HCT116 (cell line): ENCODE measurements at regions not wholly inside any gene's neighbourhood (a gene's known extent, or its start where the extent isn't known, plus 50 kb on each side); places are given as distances from the start of the nearest gene placed in this dataset.

ENCODE experiments used
- EZH2phosphoT487 ChIP-seq: fragments of 200-600 bp; IDR thresholded peaks from 2 replicates; pipeline ENCODE4 v1.6.1; 2018; ENCODE audit warnings: antibody characterized with exemption, borderline replicate concordance
- POLR2A ChIP-seq: IDR thresholded peaks from 2 replicates; pipeline ENCODE4 v1.7.0; 2011; ENCODE audit warnings: borderline replicate concordance; ENCODE audit not compliant: insufficient read depth, insufficient read length; ENCODE audit errors: extremely low read depth
- SRF ChIP-seq: IDR thresholded peaks from 2 replicates; pipeline ENCODE4 v1.6.1; 2012; ENCODE audit warnings: low read depth
- YY1 ChIP-seq: IDR thresholded peaks from 2 replicates; pipeline ENCODE4 v1.6.1; 2011; ENCODE audit warnings: low read length, low read depth, moderate library complexity, mild to moderate bottlenecking; ENCODE audit not compliant: insufficient replicate concordance; ENCODE audit errors: extremely low read depth
- TF ChIP-seq, protein P1 (sequence below), 3 experiments: fragments of 200-600 bp in 1 of 3; sonication (generic) in 1 of 3; IDR thresholded peaks in 2 of 3; conservative IDR thresholded peaks in 1 of 3; 2 replicates each; pipeline ENCODE4 v1.5.1; 2012 to 2017; ENCODE audit warnings: low read depth in 2 of 3, low read length in 2 of 3, antibody characterized with exemption in 1 of 3, borderline replicate concordance in 1 of 3, control low read depth in 1 of 3, mild to moderate bottlenecking in 1 of 3, mixed read lengths in 1 of 3, mixed run types in 1 of 3, moderate library complexity in 1 of 3; ENCODE audit not compliant: insufficient read depth in 1 of 3

DNA sequence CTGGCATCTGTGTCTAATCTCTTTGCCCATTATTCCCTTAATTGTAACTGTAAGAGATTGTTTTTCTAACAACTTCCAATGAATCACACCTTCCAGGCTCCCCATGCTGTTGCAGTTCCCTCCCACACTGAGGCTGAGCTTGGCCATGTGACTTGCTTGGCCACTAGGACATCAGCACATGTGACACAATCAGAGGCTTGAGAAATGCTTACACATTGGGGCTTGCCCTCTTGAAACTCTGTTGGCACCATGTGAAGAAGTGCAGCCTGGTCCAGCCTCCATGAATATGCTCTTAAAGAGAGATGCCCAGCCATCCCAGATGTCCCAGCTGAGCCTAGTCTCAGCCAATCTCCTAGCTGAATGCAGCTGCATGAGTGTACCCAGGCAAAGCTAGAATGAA is 326.8 kb upstream of the SOX2 start:
- no peak for TF ChIP-seq POLR2A
- TF ChIP-seq, protein P1, sequence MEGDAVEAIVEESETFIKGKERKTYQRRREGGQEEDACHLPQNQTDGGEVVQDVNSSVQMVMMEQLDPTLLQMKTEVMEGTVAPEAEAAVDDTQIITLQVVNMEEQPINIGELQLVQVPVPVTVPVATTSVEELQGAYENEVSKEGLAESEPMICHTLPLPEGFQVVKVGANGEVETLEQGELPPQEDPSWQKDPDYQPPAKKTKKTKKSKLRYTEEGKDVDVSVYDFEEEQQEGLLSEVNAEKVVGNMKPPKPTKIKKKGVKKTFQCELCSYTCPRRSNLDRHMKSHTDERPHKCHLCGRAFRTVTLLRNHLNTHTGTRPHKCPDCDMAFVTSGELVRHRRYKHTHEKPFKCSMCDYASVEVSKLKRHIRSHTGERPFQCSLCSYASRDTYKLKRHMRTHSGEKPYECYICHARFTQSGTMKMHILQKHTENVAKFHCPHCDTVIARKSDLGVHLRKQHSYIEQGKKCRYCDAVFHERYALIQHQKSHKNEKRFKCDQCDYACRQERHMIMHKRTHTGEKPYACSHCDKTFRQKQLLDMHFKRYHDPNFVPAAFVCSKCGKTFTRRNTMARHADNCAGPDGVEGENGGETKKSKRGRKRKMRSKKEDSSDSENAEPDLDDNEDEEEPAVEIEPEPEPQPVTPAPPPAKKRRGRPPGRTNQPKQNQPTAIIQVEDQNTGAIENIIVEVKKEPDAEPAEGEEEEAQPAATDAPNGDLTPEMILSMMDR (IDR thresholded peaks at IDR 0.05 in 2 of 3, conservative IDR thresholded peaks at IDR 0.05 in 1 of 3; ENCODE audit: borderline replicate concordance in 1 of 3, insufficient read depth in 1 of 3, low read depth in 2 of 3, low read length in 2 of 3): no peak
- no peak for TF ChIP-seq EZH2phosphoT487
- no peak for TF ChIP-seq SRF
- no peak for TF ChIP-seq YY1
